ENCODE measurements at regions not wholly inside any gene's neighbourhood (a gene's known extent, or its start where the extent isn't known, plus 50 kb on each side); places are given as distances from the start of the nearest gene placed in this dataset.

DNA sequence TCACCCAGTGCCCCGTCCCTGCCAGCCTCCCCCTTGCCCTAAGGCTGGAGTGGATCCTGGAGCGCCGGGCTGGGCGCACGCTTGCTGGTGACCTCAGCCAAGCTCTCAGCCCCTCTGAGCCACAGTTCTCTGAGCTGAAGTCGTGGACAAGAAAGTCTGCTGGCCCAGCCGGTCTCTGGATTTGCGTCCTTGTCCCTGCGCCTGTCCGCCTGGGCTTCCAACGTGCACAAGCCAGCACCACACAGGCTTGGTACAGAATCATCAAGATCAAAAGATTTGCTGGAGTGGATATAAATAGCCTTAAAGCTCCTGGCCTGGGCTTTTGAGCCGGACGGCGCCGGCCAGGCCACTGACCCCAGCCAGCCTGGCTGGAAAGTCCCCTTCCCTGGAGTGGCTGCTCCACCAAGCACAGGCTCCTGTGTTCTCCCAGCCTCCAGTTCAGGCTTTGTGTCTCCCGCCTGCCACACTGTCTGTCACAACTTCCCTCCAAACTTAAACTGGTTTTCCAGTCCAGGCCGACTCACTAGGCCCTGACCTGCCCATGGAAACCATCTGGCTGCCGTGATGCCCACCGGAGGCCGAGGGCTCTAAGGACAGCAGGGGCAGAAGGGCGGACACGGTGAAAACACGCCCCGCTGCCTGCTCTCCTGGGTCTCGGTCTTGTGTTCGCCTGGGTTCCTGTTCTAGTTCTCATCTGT lies 156.2 kb downstream of the NUP210 start:
- DNase-seq (peak in 1 of 5 donors; percentile 75), FAIRE-seq (no peak)
- intact Hi-C loops (cut with DNase I) = no loop called here
- no peak overlapping the region for H3K4me3 ChIP-seq (ENCODE audit: low read length in 3 of 3)
- H3K27me3 ChIP-seq (ENCODE audit: control insufficient read depth, insufficient read depth, low read length) = no peaks in the 10 kb centered on the region
- H3K9ac ChIP-seq (ENCODE audit: low read length in 3 of 3) = no peak overlapping the region
- H3K4me1 ChIP-seq (ENCODE audit: control insufficient read depth in 2 of 3, insufficient read depth in 2 of 3, low read depth in 1 of 3, low read length in 3 of 3) = peaks cover 0 to 12% (median 4%) of the 10 kb centered on the region in 3 donors
- peak overlapping the region; percentile 71 to 76 for H3K27ac ChIP-seq (ENCODE audit: low read depth in 2 of 2, low read length in 2 of 2)
- peaks cover 0 to 3% (median 0%) of the 10 kb centered on the region in 3 donors for H3K9me3 ChIP-seq (ENCODE audit: control insufficient read depth in 2 of 3, insufficient read depth in 1 of 3, low read length in 3 of 3)
- H3K36me3 ChIP-seq (ENCODE audit: control insufficient read depth in 2 of 3, insufficient read depth in 3 of 3, low read length in 3 of 3) = no peaks in the 10 kb centered on the region
- TF ChIP-seq, protein P1, sequence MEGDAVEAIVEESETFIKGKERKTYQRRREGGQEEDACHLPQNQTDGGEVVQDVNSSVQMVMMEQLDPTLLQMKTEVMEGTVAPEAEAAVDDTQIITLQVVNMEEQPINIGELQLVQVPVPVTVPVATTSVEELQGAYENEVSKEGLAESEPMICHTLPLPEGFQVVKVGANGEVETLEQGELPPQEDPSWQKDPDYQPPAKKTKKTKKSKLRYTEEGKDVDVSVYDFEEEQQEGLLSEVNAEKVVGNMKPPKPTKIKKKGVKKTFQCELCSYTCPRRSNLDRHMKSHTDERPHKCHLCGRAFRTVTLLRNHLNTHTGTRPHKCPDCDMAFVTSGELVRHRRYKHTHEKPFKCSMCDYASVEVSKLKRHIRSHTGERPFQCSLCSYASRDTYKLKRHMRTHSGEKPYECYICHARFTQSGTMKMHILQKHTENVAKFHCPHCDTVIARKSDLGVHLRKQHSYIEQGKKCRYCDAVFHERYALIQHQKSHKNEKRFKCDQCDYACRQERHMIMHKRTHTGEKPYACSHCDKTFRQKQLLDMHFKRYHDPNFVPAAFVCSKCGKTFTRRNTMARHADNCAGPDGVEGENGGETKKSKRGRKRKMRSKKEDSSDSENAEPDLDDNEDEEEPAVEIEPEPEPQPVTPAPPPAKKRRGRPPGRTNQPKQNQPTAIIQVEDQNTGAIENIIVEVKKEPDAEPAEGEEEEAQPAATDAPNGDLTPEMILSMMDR (IDR thresholded peaks at IDR 0.05; ENCODE audit: borderline replicate concordance, extremely low read depth, insufficient read depth) = no peak

DNA sequence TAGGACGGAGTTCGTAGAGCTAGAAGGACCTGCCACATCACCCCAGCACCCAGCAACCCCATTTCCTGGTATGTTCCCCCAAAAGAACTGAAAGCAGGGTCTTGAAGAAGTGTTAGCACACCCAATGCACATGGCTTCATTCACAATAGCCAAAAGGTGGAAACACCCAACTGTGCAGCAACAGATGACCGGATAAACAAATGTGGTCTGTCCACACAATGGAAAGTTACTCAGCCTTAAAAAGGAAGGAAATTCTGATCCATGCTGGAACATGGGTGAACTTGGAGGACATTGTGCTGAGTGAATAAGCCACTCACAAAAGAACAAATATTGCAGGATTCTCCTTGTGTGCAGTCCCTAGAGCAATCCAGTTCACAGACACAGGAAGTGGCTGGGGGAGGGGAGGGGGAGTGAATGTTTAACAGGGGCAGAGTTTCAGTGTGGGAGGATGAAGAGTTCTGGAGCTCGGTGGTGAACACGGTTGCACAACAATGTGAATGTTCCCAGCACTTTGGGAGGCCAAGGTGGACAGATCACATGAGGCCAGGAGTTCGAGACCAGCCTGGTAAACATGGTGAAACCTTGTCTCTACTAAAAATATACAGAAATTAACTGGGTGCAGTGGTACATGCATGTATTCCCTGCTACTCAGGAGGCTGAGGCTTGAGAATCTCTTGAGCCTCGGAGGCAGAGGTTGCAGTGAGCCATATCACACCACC lies 157.5 kb downstream of the NUP210 start:
- peaks cover 0 to 12% (median 4%) of the 10 kb centered on the region in 3 donors for H3K4me1 ChIP-seq (ENCODE audit: control insufficient read depth in 2 of 3, insufficient read depth in 2 of 3, low read depth in 1 of 3, low read length in 3 of 3)
- H3K36me3 ChIP-seq (ENCODE audit: control insufficient read depth in 2 of 3, insufficient read depth in 3 of 3, low read length in 3 of 3) = no peaks in the 10 kb centered on the region
- intact Hi-C loops (cut with DNase I) = no loop called here
- peak overlapping the region in 1 of 2 donors; percentile 53 for H3K27ac ChIP-seq (ENCODE audit: low read depth in 2 of 2, low read length in 2 of 2)
- FAIRE-seq (no peak), DNase-seq (peak in 3 of 5 donors; percentile 31 to 60 (median 50))
- no peak overlapping the region for H3K4me3 ChIP-seq (ENCODE audit: low read length in 3 of 3)
- no peak overlapping the region for H3K9ac ChIP-seq (ENCODE audit: low read length in 3 of 3)
- H3K9me3 ChIP-seq (ENCODE audit: control insufficient read depth in 2 of 3, insufficient read depth in 1 of 3, low read length in 3 of 3) = peaks cover 0 to 3% (median 0%) of the 10 kb centered on the region in 3 donors
- TF ChIP-seq, protein P1 (IDR thresholded peaks at IDR 0.05; ENCODE audit: borderline replicate concordance, extremely low read depth, insufficient read depth) = no peak
- no peaks in the 10 kb centered on the region for H3K27me3 ChIP-seq (ENCODE audit: control insufficient read depth, insufficient read depth, low read length)

DNA sequence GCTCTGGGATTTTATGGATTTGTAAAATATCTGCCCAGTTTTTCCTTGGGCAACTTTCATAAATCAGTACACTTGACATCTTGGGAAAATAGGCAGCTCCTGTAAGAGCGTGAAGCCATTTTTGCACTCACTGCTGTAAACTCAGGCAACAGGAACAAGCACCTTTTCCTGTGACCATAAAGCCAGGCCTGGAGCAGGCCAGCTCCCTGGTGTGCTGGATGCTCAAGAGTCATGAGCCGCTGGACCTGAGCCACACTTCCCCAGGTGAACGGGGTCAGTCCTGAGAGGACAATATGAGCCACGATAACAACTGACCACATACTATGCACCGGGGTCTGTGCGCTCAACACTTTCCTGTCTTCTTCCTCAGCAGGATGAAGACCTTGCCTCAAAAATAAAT lies 158.2 kb downstream of the NUP210 start:
- no peak for DNase-seq
- no peak for FAIRE-seq
- peaks cover 0 to 3% (median 0%) of the 10 kb centered on the region in 3 donors for H3K9me3 ChIP-seq (ENCODE audit: control insufficient read depth in 2 of 3, insufficient read depth in 1 of 3, low read length in 3 of 3)
- H3K27me3 ChIP-seq (ENCODE audit: control insufficient read depth, insufficient read depth, low read length) = no peaks in the 10 kb centered on the region
- no peak overlapping the region for H3K4me3 ChIP-seq (ENCODE audit: low read length in 3 of 3)
- peak overlapping the region in 1 of 2 donors; percentile 23 for H3K27ac ChIP-seq (ENCODE audit: low read depth in 2 of 2, low read length in 2 of 2)
- peaks cover 0 to 12% (median 4%) of the 10 kb centered on the region in 3 donors for H3K4me1 ChIP-seq (ENCODE audit: control insufficient read depth in 2 of 3, insufficient read depth in 2 of 3, low read depth in 1 of 3, low read length in 3 of 3)
- H3K9ac ChIP-seq (ENCODE audit: low read length in 3 of 3) = no peak overlapping the region
- intact Hi-C loops (cut with DNase I) = no loop called here
- no peaks in the 10 kb centered on the region for H3K36me3 ChIP-seq (ENCODE audit: control insufficient read depth in 2 of 3, insufficient read depth in 3 of 3, low read length in 3 of 3)
- TF ChIP-seq, protein P1 (IDR thresholded peaks at IDR 0.05; ENCODE audit: borderline replicate concordance, extremely low read depth, insufficient read depth) = no peak
